ENCODE measurements at regions not wholly inside any gene's neighbourhood (a gene's known extent, or its start where the extent isn't known, plus 50 kb on each side); places are given as distances from the start of the nearest gene placed in this dataset.

DNA sequence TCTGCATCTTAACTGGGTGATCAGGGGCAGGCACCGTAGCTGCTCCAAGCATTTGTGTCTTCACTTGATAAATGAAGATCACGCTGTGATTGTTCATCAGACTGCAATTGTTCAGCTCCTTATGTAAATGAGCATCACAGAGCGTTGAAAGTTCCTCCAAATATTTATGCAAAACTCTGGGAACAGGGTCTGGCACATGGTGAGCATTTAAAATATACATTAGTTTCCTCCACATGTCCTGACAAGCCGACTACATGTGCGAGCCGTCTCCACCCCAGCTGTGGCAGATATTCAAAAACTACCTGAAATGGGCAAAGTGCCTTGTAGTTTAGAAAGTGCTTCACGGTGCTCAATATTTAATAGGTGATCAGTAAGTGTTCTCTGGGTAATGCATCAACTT is 175.1 kb upstream of the ID2 start:
- TF ChIP-seq, protein P1, sequence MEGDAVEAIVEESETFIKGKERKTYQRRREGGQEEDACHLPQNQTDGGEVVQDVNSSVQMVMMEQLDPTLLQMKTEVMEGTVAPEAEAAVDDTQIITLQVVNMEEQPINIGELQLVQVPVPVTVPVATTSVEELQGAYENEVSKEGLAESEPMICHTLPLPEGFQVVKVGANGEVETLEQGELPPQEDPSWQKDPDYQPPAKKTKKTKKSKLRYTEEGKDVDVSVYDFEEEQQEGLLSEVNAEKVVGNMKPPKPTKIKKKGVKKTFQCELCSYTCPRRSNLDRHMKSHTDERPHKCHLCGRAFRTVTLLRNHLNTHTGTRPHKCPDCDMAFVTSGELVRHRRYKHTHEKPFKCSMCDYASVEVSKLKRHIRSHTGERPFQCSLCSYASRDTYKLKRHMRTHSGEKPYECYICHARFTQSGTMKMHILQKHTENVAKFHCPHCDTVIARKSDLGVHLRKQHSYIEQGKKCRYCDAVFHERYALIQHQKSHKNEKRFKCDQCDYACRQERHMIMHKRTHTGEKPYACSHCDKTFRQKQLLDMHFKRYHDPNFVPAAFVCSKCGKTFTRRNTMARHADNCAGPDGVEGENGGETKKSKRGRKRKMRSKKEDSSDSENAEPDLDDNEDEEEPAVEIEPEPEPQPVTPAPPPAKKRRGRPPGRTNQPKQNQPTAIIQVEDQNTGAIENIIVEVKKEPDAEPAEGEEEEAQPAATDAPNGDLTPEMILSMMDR (IDR thresholded peaks at IDR 0.05) = no peak
- no peak for TF ChIP-seq EZH2 (IDR thresholded peaks at IDR 0.05)
- no peak for TF ChIP-seq EZH2phosphoT487 (IDR thresholded peaks at IDR 0.05)
